ENCODE measurements at regions not wholly inside any gene's neighbourhood (a gene's known extent, or its start where the extent isn't known, plus 50 kb on each side); places are given as distances from the start of the nearest gene placed in this dataset. TPM values are rescaled to one million over a fixed set of nuclear protein-coding genes. Genes with fewer than 3 reads are reported as not detected.

Small RNAs in the stretch of these regions (small RNA-seq; reads per million reads assigned to genes)
- not detected for gene RNU6-316P

All from tibial nerve (tissue), 1 donor.